GM12865 (cell line): ENCODE measurements at regions not wholly inside any gene's neighbourhood (a gene's known extent, or its start where the extent isn't known, plus 50 kb on each side); places are given as distances from the start of the nearest gene placed in this dataset.

ENCODE experiments used
- DNase-seq: peaks from one replicate; pipeline ENCODE4 v3.0.0; 2010; ENCODE audit warnings: low read depth
- H3K4me3 ChIP-seq: 2 replicates; pipeline ENCODE4 v1.5.1; 2011; ENCODE audit warnings: mild to moderate bottlenecking, low read depth, low read length, control low read depth
- CTCF ChIP-seq: IDR thresholded peaks from 2 replicates; pipeline ENCODE4 v1.5.1; 2011; ENCODE audit warnings: low read length, control low read depth, low read depth, inconsistent platforms; ENCODE audit not compliant: insufficient read depth; ENCODE audit errors: missing control alignments

DNA sequence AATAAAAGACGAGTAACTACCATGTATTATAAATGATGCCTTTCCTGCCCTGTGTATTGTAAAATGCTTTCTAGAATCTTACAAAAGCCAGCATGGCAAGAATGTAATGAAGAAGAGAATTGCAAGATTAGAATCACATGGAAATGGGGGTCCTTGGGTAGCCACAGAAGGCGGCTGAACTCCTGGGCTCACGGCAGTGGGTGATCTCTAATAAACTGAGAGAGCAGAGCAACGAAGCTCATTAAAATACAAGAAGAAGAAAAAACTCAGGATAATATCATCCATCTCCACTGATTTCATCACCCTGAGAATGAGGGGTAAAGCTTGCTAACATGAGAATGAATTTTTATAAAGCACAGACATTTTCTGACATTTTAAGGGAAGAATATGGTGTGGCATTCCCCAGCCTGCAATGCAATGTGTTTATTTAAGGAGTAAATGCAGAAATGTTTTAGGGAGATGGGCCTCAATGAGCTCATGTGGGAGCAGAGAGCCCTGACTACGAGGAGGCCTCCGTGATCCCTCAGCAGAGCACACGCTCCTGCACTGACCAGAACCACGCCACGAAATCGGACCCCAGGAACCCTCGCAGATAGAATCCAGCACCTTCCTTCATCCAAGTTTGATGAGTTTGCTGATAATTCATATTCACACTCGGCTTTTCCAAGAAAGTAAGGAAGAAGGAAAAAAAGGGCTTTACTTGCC, 92.7 kb upstream of the PFKP start:
- DNase-seq, result no peak
- H3K4me3 ChIP-seq, result no peak overlapping the region
- TF ChIP-seq CTCF, result no peak

DNA sequence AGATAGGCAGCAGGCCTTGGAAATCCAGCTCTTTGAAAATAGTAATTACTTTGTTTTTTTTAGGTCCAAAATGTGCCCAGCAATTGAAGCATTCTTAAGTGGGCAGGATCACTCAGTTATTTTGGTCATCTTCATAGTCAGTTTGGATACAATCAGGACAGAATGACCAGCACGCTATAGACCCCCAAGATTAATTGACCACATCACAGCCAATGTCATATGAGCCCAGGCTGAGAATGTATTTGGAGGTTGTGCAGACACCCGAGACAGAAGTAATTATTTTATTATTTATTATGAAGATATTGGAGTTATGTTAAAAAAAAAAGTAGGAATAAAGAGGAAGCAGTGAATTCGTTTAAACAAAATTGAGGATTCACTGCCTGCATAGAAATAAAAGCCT, 93.3 kb upstream of the PFKP start:
- no peak for DNase-seq
- H3K4me3 ChIP-seq, result no peak overlapping the region
- TF ChIP-seq CTCF, result no peak

DNA sequence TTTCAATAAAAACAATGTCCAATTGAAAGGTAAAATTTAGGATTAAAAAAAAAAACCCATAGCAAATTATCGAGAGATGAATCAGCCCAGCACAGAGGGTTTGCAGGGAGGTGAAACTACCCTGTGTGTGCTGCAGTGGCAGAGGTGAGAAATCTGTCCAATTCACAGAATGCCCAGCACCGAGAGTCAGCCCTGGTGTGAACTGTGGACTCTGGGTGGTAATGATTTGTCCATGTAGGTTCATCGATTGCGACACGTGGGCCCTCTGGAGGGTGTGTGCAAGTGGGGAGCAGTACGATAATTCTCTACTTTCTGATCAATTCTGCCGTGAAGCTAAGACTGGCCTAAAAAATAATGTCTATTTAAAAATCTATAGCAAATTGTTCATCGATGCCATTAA, 94.5 kb upstream of the PFKP start:
- no peak for TF ChIP-seq CTCF
- H3K4me3 ChIP-seq, result no peak overlapping the region
- DNase-seq, result no peak

- no peak for DNase-seq
- TF ChIP-seq CTCF, result no peak
- no peak overlapping the region for H3K4me3 ChIP-seq
Measured at GRCh38 chr10:2972216-2972615, 95.1 kb upstream of the PFKP start.

DNA sequence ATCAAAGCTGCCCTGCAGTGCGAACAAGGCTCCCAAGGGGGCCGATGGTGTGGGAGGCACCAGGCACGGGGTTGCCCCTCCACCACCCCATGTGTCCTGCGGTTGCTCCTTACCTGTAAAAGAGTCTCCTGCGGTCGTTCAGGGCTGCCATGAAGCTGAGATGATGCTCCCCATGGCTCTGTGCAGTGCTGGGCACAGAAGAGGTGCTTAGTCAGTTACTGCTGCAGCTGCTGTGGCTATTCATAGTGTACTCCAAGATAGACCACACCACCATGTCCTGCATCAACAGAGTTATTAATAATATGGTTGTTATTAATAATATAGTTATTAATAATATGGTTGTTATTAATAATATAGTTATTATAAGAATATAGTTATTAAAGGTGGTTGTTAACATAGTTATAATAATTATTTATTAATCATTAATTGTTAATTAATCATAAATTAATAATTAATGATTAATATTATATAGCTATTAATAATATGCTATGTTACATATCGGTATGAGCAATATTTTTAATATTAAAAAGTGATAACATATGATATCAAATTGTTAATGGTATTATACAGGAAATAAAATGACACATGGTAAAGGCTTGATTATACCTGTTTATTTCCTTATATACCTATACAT, 97.0 kb upstream of the PFKP start:
- no peak for DNase-seq
- no peak for TF ChIP-seq CTCF
- H3K4me3 ChIP-seq, result no peak overlapping the region

- no peak for TF ChIP-seq CTCF
- no peak overlapping the region for H3K4me3 ChIP-seq
- no peak for DNase-seq
Measured at GRCh38 chr10:2968401-2969058, 98.8 kb upstream of the PFKP start.
